Mesodermal cell (in vitro differentiated cells): ENCODE measurements at regions not wholly inside any gene's neighbourhood (a gene's known extent, or its start where the extent isn't known, plus 50 kb on each side); places are given as distances from the start of the nearest gene placed in this dataset.
"Not testable (repeated sequence)": the region's sequence is repeated elsewhere in the genome, so short reads cannot be mapped to it uniquely, and the experiment has no call there.

Source experiments
- H3K27ac ChIP-seq: 2 replicates; pipeline ENCODE4 v1.7.0; 2013; ENCODE audit warnings: mild to moderate bottlenecking, low read depth, low read length, moderate library complexity; ENCODE audit not compliant: severe bottlenecking
- H3K36me3 ChIP-seq: 2 replicates; pipeline ENCODE4 v1.7.1; 2013; ENCODE audit warnings: mild to moderate bottlenecking, low read length, moderate library complexity; ENCODE audit not compliant: control insufficient read depth, insufficient read depth
- H3K4me1 ChIP-seq: one replicate; pipeline ENCODE4 v1.7.1; 2013; ENCODE audit warnings: mild to moderate bottlenecking, low read length; ENCODE audit not compliant: insufficient read depth, control insufficient read depth, poor library complexity, severe bottlenecking
- H3K4me3 ChIP-seq: 2 replicates; pipeline ENCODE4 v1.7.0; 2013; ENCODE audit warnings: low read length, control low read depth, mild to moderate bottlenecking; ENCODE audit not compliant: insufficient read depth, poor library complexity, severe bottlenecking; ENCODE audit errors: extremely low read depth
- H3K9me3 ChIP-seq: 2 replicates; pipeline ENCODE4 v1.7.1; 2013; ENCODE audit warnings: mild to moderate bottlenecking, low read length, moderate library complexity; ENCODE audit not compliant: control insufficient read depth
- WGBS, 2 experiments: methylation state at CpG; one replicate each; pipeline ENCODE4 v1.1.5; 2013; ENCODE audit warnings: missing lambda C conversion rate in 2 of 2; ENCODE audit not compliant: insufficient coverage in 2 of 2; 5-methylcytosine and 5-hydroxymethylcytosine counted together

- no peak overlapping the region for H3K27ac ChIP-seq
- no peaks in the 10 kb centered on the region for H3K4me1 ChIP-seq
- 71 to 80% methylated on average over 1 of the region's 1 CpG for WGBS, 2 experiments
- H3K36me3 ChIP-seq, result no peaks in the 10 kb centered on the region
- no peak overlapping the region for H3K4me3 ChIP-seq
- peaks cover 20% of the 10 kb centered on the region for H3K9me3 ChIP-seq
These were observed 342.3 kb upstream of the CCDC179 start for GRCh38 chr11:23202611-23203010.

DNA sequence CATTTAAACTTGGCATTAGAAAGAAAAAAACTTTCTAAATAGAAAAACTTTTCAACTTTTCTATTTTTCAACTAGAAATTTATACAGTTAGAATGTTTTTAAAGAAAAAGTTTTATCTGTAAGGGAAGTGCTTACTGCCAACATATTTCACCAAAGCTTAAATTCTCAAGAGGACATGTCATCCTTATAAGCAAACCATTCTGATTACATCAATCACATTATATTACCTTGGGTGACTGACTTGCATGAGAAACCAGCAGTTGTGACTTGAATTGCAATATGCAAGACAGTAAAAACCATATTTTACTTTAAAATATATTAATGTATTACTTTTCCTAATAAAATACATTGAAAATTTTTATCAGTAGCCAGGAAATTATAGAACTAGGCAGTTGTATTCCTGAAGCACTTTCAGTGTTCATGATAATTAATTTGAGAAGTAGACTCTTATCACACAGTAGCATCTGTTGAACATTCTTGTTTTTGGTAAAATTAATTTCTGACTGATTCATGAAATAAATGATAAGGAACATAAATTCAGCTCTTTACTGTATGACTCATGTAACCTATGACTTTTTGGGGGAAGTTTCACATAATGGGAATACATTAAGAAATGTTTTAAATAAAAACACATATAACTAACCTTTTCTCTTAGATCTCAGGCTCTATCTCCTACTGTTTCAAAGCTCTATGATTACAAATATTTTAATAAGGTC lies 345.0 kb upstream of the CCDC179 start:
- peaks cover 10% of the 10 kb centered on the region for H3K9me3 ChIP-seq

GRCh38 chr11:23206741-23207336 lies 346.6 kb upstream of the CCDC179 start:
- Histone ChIP-seq H3K4me3 (no peak overlapping the region), H3K27ac (no peak overlapping the region), H3K36me3 (no peaks in the 10 kb centered on the region)

More for the DNA sequence above, 345.0 kb upstream of the CCDC179 start:
- Histone ChIP-seq H3K4me1 (no peaks in the 10 kb centered on the region), H3K4me3 (no peak overlapping the region), H3K27ac (no peak overlapping the region), H3K36me3 (no peaks in the 10 kb centered on the region)

DNA sequence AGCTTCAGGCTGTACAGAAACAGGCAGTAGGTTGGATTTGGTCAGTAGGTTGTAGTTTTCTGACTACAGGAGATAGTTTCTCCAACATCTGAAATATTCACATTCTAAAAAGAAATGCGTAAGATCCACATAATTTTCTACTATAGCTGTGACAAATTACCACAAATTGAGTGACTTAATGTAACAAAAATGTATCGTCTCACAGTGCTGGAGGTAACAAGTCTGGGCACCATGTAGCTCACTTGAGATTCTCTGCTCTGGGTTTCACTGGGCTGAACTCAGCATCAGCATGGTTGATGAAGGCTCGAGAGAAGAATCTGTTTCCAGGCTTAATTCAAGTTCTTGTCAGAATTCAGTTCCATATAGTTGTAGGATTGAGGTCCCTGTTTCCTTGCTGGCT lies 350.9 kb upstream of the CCDC179 start:
- no peak overlapping the region for H3K4me3 ChIP-seq
- no peaks in the 10 kb centered on the region for H3K36me3 ChIP-seq
- no peaks in the 10 kb centered on the region for H3K4me1 ChIP-seq
- no peaks in the 10 kb centered on the region for H3K9me3 ChIP-seq
- 88 to 100% methylated on average over 1 to 2 of the region's 3 CpGs for WGBS, 2 experiments
- H3K27ac ChIP-seq, result no peak overlapping the region

More at GRCh38 chr11:23206741-23207336, 346.6 kb upstream of the CCDC179 start:
- Histone ChIP-seq H3K4me1 (no peaks in the 10 kb centered on the region), H3K9me3 (peaks cover 10% of the 10 kb centered on the region)

DNA sequence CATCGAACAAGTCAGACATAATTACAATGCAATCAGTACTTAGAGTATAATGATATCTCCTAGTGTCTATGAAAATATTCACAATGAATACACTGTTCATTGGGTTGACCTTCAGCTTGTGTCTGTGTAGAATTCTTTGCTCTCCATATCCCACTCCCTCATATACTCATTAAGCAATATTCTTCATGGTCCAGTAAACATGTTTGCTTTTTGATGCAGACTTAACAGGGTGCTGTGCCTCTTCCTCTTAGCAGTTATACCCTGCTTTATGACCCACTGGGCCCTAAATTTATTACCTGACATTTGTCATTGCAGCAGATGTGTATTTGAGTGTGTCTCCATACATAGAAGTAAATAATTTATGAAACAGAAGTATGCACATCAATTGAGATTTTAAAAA lies 352.5 kb upstream of the CCDC179 start:
- Histone ChIP-seq H3K27ac (no peak overlapping the region), H3K9me3 (no peaks in the 10 kb centered on the region), H3K36me3 (no peaks in the 10 kb centered on the region), H3K4me1 (no peaks in the 10 kb centered on the region), H3K4me3 (no peak overlapping the region)
- WGBS, 2 experiments, result no CpG with 5 or more reads among the region's 1 CpG

DNA sequence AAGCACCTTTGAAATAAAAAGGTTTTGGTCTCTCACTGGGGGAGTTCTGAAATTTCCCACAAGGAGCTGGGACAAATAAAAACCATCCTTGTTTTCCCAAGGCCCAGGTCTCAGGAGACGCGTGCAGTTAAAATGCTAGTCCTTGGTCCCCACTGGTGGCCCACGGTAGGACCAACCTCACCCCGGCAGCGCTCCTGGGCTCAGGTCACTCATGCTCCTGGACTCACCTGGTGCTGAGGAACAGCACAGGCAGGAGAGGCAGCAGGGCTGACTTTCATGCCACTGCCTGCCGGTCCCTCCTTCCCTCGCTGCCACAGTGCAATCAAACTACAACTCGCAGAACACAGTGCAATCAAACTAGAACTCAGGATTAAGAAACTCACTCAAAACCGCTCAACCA lies 356.8 kb upstream of the CCDC179 start:
- H3K27ac ChIP-seq, result no peak overlapping the region
- WGBS, 2 experiments, result 82 to 83% methylated on average over 6 to 8 of the region's 9 CpGs
- H3K36me3 ChIP-seq, result no peaks in the 10 kb centered on the region
- no peaks in the 10 kb centered on the region for H3K9me3 ChIP-seq
- H3K4me3 ChIP-seq, result no peak overlapping the region
- no peaks in the 10 kb centered on the region for H3K4me1 ChIP-seq

DNA sequence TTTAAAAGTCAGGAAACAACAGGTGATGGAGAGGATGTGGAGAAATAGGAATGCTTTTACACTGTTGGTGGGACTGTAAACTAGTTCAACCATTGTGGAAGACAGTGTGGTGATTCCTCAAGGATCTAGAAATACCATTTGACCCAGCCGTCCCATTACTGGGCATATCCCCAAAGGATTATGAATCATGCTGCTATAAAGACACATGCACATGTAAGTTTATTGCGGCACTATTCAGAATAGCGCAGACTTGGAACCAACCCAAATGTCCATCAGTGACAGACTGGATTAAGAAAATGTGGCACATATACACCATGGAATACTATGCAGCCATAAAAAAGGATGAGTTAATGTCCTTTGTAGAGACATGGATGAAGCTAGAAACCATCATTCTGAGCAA lies 359.8 kb upstream of the CCDC179 start:
- not testable (repeated sequence) for H3K36me3 ChIP-seq, H3K4me3 ChIP-seq, H3K9me3 ChIP-seq, H3K27ac ChIP-seq, H3K4me1 ChIP-seq
- no CpG with 5 or more reads among the region's 3 CpGs for WGBS, 2 experiments

- H3K4me3 ChIP-seq, result no peak overlapping the region
- H3K27ac ChIP-seq, result no peak overlapping the region
- no peaks in the 10 kb centered on the region for H3K9me3 ChIP-seq
- H3K4me1 ChIP-seq, result no peaks in the 10 kb centered on the region
- no peaks in the 10 kb centered on the region for H3K36me3 ChIP-seq
These were observed 361.1 kb upstream of the CCDC179 start for GRCh38 chr11:23221366-23221765.

DNA sequence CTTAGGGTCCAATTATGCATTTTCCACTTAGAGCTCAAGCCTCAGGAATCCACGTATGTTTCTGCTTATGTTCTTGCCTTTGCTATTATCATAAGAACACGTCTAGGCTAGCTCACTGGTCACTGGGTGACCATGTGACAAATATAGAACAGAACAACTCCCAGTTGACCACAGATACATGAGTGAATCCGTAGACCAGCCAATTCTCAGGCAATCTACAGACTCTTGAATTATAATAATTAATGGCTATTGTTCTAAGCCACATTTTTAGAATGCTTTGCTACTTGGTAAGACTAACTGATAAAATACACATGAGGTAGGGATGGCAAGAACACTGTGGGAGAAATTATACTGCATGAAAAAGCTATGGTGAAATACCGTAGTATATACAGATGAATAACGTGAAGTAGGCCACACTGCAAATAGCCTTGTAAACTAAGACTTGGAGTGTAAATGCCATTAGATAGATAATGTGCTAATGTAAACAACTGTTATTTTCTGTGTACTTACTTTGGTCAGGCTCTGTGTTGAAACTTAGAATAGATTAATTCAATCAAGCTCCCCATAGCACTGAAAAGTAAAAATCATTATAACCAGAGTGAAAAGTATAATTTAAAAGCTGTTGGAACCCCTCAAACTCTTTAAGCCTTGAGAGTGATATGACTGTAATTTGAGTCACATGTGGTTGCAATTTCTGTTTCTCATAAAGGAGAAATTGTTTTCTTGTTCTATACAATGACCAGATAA lies 366.2 kb upstream of the CCDC179 start:
- Histone ChIP-seq H3K4me1 (no peaks in the 10 kb centered on the region), H3K4me3 (no peak overlapping the region), H3K36me3 (no peaks in the 10 kb centered on the region), H3K27ac (no peak overlapping the region), H3K9me3 (no peaks in the 10 kb centered on the region)
- 85 to 88% methylated on average over 4 of the region's 5 CpGs for WGBS, 2 experiments

DNA sequence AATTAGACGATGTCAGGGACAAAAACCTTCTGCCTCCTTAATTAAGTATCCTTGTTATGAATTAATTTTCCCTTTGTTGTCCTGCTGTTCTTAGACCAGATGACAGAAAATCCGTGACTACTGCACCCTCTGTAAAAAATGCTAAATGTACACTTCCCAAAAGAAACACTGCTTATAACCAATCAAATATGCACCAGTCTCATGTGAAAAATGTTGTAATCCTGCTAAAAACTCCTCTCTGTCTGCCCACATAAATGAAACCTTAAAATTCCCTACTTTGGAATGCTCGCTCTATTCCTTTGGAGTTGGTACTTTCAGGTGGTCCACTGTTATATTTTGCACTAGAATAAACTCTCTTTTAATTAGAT lies 366.8 kb upstream of the CCDC179 start:
- WGBS, 2 experiments, result 0% methylated on average over 1 of the region's 3 CpGs; no CpG with 5 or more reads in 1 of the 2 experiments
- H3K9me3 ChIP-seq, result no peaks in the 10 kb centered on the region

DNA sequence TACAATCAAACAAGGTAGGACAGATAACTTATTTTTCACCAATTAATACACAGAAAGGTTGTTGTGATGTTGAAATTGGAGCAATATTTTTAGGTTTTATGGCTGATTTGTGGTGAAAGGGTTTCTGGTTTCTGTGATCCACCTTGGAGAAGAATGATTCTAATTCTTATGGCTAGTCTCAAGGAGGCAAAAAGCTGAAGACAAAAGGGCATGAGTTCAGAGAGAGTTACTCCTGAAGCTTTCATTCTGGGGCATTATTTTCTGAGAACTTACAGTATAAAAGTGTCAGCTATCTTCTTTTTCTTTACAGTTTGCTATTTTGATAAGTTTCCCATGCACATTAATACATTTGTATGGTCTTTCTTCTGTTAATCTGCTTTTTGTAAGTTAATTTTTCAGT lies 372.4 kb upstream of the CCDC179 start:
- Histone ChIP-seq H3K27ac (no peak overlapping the region), H3K36me3 (no peaks in the 10 kb centered on the region), H3K4me1 (no peaks in the 10 kb centered on the region), H3K9me3 (no peaks in the 10 kb centered on the region), H3K4me3 (no peak overlapping the region)

More for the DNA sequence above, 366.8 kb upstream of the CCDC179 start:
- H3K36me3 ChIP-seq, result no peaks in the 10 kb centered on the region
- H3K4me3 ChIP-seq, result no peak overlapping the region
- no peaks in the 10 kb centered on the region for H3K4me1 ChIP-seq
- no peak overlapping the region for H3K27ac ChIP-seq
